Stimulated activated CD4-positive, alpha-beta T cell treated with anti-CD3 and anti-CD28 coated beads, Interleukin-1b, Interleukin-23, amount 100 ng/mL, for 24 hours (primary cell): ENCODE measurements at regions not wholly inside any gene's neighbourhood (a gene's known extent, or its start where the extent isn't known, plus 50 kb on each side); places are given as distances from the start of the nearest gene placed in this dataset.

Experiments used
- DNase-seq, 4 experiments: peaks; one replicate each; pipeline ENCODE4 v3.0.0-alpha.2; 2020; ENCODE audit warnings: low read depth in 4 of 4, low spot score in 1 of 4

DNA sequence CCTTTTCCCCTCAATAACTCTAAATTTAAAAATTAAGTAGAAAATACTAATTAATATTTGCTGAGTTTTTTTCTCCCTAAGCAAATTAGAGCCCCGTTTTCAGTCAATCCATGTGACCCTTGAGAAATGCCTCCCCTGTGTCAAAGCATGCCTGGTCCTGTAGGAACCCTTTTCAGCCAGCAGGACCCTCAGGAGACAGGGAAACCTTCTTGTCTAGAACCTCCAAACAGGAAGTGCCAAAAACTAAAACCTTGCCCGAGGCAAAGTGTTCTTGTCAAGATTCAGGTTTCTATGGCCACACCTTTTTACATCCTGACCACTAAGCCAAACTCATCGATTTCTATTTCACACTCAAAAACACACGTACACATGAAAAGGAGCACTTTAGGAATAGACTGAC lies 60.1 kb upstream of the NFE2L3 start:
- DNase-seq = no peak

DNA sequence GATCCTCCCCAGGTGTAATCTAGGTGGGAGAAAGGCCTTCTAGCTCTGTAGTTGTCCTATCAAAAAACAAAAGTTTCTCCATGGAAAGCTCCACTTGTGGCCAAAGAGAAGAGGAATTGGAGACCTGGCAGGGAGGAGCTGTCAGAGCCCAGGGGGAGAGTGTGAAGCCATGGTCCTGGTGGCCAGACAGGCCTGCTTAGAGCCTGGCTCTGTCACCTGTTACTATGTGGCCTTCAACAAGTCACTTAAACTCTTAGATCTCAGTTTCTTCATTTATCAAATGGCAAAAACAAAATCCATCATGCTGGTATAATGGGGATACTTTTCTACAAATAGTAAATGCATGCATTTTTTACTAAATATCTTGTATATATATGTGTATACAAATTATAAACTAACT lies 59.0 kb upstream of the NFE2L3 start:
- no peak for DNase-seq

DNA sequence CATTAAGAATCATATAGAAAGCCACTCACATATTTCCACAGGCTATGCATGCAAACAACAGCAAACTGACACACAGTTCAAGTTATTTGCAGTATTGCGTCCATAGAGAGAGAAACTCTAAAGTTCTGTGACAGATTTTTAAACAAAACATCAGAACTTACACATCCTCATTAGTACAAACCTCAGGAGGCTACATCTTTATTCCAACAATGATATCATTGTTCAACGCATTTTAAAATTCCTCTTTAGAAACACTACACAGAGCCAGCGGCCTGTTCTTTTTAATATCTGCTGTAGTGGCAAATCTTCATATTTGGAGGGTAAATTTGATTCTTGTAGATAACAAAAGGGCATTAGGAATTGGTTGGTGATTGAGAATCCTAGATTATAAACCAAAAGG lies 55.9 kb upstream of the NFE2L3 start:
- DNase-seq = no peak

DNA sequence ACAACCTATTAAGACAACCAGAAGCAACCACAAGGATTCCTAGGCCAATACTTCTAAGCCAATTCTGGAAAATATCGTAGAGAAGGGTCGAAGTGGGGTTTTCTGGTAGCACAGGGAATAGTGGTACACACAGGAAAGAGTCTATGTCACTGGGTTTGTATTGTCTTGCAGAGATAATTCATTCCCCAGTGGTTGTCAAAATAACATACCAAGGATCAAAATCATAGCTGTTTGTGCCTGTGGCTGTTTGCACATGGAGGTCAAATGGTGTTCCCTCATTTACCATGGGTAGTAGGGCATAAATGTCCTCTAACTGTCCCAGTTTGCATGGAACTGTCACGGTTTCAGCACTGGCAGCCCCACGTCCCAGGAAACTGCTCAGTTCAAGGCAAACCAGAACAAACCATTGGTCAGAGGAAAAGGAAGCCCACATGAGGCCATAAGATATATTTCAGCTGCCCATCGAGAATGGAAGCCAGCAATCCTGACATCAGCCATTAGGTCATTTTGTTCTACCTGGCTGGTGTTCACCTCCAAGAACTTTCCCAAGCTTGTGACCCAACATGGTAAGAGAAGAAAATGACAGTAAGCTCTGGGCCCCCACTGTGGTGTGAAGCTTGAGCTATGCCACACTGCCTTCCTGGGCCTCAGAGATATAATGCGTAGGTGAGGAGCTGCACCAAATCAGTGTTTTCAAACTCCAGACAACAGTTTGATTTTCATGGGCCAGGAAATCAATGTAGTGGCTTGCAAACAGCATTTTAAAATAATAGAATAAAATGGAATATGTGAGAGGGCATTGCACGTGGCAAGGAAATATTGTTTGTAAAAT lies 53.9 kb upstream of the NFE2L3 start:
- no peak for DNase-seq

DNA sequence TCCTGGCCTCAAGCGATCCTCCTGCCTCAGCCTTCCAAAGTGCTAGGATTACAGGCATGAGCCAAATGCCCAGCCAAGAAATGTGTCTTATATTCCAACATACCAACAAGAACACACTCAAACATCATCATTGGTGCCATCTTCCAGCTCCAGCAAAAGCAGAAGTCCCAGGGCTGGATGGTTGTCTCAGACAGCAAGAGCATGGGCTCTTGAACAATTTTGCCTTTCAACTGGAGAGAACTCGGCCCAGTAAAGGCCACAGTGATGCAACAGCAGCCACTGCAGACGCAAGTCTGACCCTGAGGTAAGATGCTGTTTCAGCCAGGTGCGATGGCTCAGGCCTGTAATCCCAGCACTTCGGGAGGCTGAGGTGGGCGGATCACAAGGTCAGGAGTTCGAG lies 52.8 kb upstream of the NFE2L3 start:
- no peak for DNase-seq

DNA sequence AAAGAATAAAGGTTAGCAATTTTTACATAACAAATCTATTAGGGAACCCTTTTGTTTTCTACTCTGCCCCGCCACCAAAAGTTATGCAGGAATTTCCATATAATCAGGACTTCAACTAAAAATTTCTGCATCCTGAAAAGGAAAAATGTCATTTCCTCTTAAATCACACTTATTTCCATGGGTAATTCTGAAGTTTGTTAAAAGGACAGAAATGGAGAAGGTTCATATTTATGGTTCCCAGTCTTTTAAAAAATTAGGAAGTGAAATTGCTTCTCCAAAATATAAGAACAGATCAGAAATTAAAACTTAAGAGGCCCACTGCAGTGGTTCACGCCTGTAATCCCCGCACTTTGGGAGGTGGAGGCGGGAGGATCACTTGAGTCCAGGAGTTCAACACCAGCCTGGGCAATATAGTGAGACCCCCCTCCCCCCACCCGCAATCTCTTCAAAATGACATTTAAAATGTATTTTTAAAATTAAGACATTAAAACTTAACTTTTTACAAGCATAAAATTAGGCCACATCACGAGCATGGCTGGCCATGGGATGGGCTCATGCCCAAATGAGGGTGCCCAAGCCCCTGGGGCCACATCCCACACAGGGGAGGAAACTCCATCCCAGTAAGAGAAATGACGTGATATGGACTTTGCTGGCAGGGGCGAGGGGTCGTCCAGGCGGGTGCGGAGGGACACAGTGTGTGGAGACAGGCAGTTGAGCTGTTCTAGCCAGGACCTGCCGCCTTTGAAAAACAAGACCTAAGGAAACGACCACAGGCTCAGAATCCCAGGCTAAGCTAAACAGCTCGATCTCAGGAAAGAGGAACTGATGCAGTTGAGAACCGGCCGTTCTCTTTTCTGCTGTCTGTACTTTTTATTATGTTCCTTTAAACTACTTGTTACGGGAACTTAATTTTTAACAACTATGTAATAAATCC lies 51.3 kb upstream of the NFE2L3 start:
- no peak for DNase-seq

DNA sequence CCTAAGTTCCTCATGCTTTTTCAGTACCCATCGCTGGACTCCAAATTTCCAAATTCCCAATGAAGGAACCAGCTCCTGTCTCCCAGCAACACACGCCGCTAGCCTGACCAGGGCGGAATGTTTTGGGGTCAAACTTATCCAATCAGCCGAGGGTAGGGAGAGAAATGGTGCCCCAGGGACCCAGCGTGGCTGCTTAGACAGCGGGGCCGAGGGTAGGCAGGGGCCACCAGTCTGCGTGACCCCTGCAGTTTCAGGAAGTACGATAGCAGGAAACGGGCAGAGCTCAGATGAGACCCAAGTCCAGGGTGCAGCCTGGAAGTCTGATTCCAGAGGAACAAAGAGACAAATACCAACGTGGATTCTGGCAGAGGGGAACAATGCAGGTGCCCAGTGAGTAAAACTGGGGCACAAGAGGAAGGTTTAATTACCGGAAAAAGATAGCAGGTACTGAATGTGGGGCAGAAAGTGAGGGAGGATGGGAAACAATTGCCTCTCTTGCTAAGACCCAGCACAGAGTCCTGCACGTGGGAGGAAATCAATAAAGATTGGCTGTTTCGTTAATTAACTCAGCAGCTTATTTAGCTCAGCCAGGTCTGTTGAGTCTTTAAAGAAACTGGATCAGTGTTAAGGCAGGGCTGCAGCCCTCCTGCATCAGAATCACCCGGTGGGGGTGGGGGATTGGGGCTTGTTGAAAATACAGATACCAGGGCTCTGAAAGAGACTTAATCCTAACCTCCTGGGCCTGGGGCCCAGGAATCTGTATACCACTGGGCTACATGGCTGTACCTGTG lies 50.4 kb upstream of the NFE2L3 start:
- no peak for DNase-seq

GRCh38 chr7:26102176-26102575 lies 49.8 kb upstream of the NFE2L3 start:
- DNase-seq = no peak
